Choroid plexus epithelial cell (primary cell): ENCODE measurements at regions not wholly inside any gene's neighbourhood (a gene's known extent, or its start where the extent isn't known, plus 50 kb on each side); places are given as distances from the start of the nearest gene placed in this dataset.

ENCODE experiments used
- DNase-seq: peaks from one replicate; pipeline ENCODE4 v3.0.0-alpha.2; 2010; ENCODE audit warnings: low read depth
- H3K4me3 ChIP-seq: 2 replicates; pipeline ENCODE4 v1.5.1; 2011; ENCODE audit warnings: low read depth, mild to moderate bottlenecking, control low read depth, low read length, moderate library complexity
- TF ChIP-seq, protein P1 (sequence below): conservative IDR thresholded peaks from 2 replicates; pipeline ENCODE4 v1.5.1; 2011; ENCODE audit warnings: low read depth, mild to moderate bottlenecking, control low read depth, inconsistent platforms, low read length, moderate library complexity

DNA sequence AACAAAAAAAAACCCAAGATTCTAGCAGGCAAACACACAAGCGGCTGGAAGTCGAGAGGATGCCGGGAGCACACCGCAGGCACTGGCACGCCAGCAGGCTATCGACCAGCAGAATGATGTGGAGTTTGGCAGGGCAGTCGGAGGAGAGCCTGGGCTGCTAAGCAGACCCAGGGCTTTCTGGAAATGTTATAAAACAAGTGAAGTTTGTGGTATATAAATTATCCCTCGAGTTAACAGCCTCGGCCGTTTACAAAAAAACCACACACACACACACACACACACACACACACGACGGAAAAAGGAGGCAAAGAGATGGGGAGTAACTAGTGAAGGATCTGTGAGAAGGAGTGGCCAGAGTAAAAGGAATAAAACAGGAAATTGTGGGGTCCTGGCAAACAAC, 87.2 kb upstream of the IVNS1ABP start:
- no peak overlapping the region for H3K4me3 ChIP-seq
- TF ChIP-seq, protein P1, sequence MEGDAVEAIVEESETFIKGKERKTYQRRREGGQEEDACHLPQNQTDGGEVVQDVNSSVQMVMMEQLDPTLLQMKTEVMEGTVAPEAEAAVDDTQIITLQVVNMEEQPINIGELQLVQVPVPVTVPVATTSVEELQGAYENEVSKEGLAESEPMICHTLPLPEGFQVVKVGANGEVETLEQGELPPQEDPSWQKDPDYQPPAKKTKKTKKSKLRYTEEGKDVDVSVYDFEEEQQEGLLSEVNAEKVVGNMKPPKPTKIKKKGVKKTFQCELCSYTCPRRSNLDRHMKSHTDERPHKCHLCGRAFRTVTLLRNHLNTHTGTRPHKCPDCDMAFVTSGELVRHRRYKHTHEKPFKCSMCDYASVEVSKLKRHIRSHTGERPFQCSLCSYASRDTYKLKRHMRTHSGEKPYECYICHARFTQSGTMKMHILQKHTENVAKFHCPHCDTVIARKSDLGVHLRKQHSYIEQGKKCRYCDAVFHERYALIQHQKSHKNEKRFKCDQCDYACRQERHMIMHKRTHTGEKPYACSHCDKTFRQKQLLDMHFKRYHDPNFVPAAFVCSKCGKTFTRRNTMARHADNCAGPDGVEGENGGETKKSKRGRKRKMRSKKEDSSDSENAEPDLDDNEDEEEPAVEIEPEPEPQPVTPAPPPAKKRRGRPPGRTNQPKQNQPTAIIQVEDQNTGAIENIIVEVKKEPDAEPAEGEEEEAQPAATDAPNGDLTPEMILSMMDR = no peak
- DNase-seq = no peak

DNA sequence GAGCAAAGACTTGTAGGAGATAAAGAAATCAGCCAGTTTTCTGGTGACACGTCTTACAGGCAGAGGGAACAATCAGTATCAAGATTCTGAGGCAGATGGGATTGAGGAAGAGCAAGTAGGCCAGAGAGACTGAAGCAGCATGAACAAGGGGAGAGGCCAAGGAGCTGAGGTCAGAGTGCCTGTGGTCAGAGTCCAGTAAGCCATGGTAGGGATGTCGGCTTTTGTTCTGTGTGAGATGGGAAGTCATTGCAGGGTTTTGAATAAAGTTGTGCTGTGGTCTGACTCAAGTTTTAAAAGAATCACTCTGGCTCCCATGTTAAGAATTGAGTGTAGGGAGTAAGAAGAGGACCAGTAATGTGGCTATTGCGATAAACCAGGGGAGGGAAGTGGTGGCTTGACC, 85.9 kb upstream of the IVNS1ABP start:
- DNase-seq = no peak
- no peak overlapping the region for H3K4me3 ChIP-seq
- TF ChIP-seq, protein P1 = no peak

DNA sequence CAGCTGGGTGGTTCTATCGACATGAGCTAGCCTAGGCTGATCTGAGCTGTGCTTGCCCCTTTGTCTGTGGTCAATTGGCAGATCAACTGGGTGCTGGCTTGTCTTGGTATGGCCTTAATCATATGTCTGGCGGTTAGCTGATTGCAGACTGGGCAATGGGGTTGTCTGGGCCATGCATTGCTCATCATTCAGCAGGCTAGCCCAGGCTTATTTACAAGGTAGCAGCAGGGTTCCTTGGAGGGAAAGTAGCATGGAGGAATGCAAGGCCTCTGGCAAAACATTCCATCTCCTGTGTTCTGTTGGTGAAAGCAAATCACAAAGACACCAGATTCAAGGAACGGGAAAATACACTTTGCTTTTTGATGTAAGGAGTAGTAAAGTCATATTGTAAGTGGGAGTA, 84.0 kb upstream of the IVNS1ABP start:
- DNase-seq = peak; percentile 96
- TF ChIP-seq, protein P1 = no peak

DNA sequence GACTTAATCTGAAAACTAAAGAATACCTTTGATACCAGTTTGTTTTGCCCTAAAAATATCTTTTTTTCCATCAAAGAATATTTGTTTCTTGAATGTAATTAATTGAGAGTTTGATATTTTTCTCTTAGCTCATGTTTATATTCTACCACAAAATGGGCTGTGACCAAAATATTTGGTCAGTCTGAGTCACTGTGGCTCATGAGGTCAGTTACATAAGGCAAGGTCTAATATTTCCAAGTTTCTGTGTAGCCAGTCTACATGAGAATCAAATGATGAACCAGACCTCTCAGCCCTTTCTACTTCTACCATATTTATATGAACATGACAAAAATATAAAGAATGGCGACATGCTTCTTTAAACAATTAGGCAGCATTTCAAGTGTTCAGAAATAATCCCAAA, 83.0 kb upstream of the IVNS1ABP start:
- TF ChIP-seq, protein P1 = no peak
- no peak overlapping the region for H3K4me3 ChIP-seq
- DNase-seq = peak; percentile 82

More for the DNA sequence above, 84.0 kb upstream of the IVNS1ABP start:
- no peak overlapping the region for H3K4me3 ChIP-seq

DNA sequence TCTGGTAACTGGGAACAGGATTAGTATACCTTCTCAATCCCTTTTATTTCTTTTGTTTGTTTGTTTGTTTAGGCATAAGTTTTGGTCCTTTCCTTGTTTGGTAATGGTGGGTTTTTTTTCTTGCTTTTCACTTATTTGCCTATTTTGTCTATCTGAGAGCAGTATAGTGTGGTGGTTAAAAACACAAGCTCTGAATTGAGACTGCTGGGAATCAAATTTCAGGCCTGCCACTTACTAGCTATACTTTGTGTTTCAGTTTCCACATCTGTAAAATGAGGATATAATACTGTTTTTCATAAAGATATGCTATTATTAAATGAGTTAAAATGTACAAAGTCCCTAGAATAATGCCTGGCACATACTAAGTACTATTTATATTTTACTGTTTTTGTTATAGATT, 81.6 kb upstream of the IVNS1ABP start:
- TF ChIP-seq, protein P1 = no peak

DNA sequence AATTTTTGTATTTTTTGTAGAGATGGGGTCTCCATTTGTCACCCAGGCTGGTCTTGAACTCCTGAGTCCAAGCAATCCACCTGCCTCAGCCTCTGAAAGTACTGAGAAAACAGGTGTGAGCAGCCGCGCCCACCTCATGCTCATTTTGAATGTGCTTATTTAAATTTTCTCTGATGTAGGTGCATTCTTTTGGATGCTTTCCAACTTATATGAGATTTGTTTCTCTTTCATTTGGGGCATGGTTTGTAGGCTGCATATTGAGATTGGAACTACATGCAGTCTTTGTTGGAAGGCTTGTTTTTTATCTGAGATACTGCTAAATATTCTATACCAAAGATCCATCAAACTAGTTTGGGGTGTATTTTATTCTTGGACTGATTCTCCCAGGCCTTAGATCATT, 81.0 kb upstream of the IVNS1ABP start:
- TF ChIP-seq, protein P1 = no peak
- no peak overlapping the region for H3K4me3 ChIP-seq
- no peak for DNase-seq

More for the DNA sequence above, 81.6 kb upstream of the IVNS1ABP start:
- DNase-seq = no peak
- H3K4me3 ChIP-seq = no peak overlapping the region

DNA sequence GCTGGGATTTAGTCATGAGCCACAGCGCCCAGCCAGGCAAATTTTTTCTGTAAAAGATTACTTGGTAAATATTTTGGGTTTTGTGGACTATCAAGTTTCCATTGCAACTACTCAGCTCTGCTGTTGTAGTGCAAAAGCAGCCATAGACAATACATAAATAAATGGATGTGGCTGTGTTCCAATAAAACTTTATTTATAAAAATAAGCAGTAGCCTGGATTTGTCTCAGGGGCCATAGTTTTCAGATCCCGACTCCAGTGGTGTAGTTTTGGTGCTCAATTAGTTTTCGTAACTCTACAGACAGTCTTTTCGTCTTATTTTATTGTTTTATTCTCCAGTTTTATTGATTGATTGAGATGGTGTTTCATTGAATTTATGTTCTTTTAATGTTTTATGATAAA, 80.1 kb upstream of the IVNS1ABP start:
- DNase-seq = no peak
- no peak overlapping the region for H3K4me3 ChIP-seq
- TF ChIP-seq, protein P1 = no peak
